HepG2 (cell line): ENCODE measurements at regions not wholly inside any gene's neighbourhood (a gene's known extent, or its start where the extent isn't known, plus 50 kb on each side); places are given as distances from the start of the nearest gene placed in this dataset.

Experiments used
- ATAC-seq: fragments of 200-7000 bp; cut with Tn5 transposase; 3 replicates; pipeline ENCODE4 v1.9.1; 2020; ENCODE audit warnings: mild to moderate bottlenecking, moderate library complexity
- BruUV-seq: library from RNA; stranded (reverse); fragments of 400-500 nt; replicated peaks from 2 replicates; lab custom pipeline; 2021; lab: Mats Ljungman, UMichigan
- CTCF ChIA-PET: fragments of 300-600 bp; formaldehyde crosslinking; extraction: SDS; loops from one replicate; lab custom pipeline; 2021; ENCODE audit warnings: low total read pairs, inconsistent platforms, low intra/inter-chr PET ratio; lab: Yijun Ruan, JAX
- POLR2A ChIA-PET: fragments of 350-600 bp; sonication (Branson Sonifier 250); formaldehyde crosslinking; loops from one replicate; lab custom pipeline; 2020; ENCODE audit warnings: antibody characterized with exemption, inconsistent platforms; lab: Yijun Ruan, JAX
- DNase-seq: peaks from one replicate; pipeline ENCODE4 v3.0.0-alpha.2; 2015; ENCODE audit warnings: low spot score
- FAIRE-seq: peaks from 3 replicates; lab custom pipeline; 2011; peaks lifted over from hg19 to GRCh38; lab: Jason Lieb, UNC
- H2AFZ ChIP-seq: one replicate; pipeline ENCODE4 v1.6.1; 2011; ENCODE audit warnings: low read length, inconsistent platforms
- H3K27ac ChIP-seq: fragments of 300-600 bp; 3 replicates; pipeline ENCODE4 v1.8.0; 2011; ENCODE audit warnings: mixed run types, mild to moderate bottlenecking, mixed read lengths, low read length, inconsistent platforms; ENCODE audit not compliant: insufficient read depth; ENCODE audit errors: extremely low read length
- H3K27me3 ChIP-seq, 2 experiments: fragments of 200-600 bp in 1 of 2; 2 replicates in 1 of 2; 3 replicates in 1 of 2; pipeline versions ENCODE4 v1.6.0 to v1.8.0; 2011; ENCODE audit warnings: low read length in 2 of 2, mild to moderate bottlenecking in 2 of 2, moderate library complexity in 2 of 2, inconsistent platforms in 1 of 2; ENCODE audit not compliant: insufficient read depth in 2 of 2, control insufficient read depth in 1 of 2
- H3K36me3 ChIP-seq, 2 experiments: fragments of 200-600 bp in 1 of 2; replicated peaks in 1 of 2; 2 replicates in 1 of 2; 3 replicates in 1 of 2; pipeline versions ENCODE4 v1.5.1 to v1.8.0; 2011; ENCODE audit warnings: low read length in 2 of 2, inconsistent platforms in 1 of 2; ENCODE audit not compliant: insufficient read depth in 2 of 2, control insufficient read depth in 1 of 2
- H3K4me1 ChIP-seq: 2 replicates; pipeline ENCODE4 v1.5.1; 2012; ENCODE audit warnings: low read length, inconsistent platforms; ENCODE audit not compliant: insufficient read depth
- H3K4me2 ChIP-seq: 2 replicates; pipeline ENCODE4 v1.6.0; 2011; ENCODE audit warnings: low read depth, low read length, inconsistent platforms
- H3K4me3 ChIP-seq, 3 experiments: fragments of 200-600 bp in 1 of 3; sonication (generic), shearing (Covaris generic) in 1 of 3; replicated peaks in 1 of 3; 2 replicates each; pipeline ENCODE4 v1.5.1; 2011 to 2016; ENCODE audit warnings: low read length in 3 of 3, inconsistent platforms in 2 of 3, low read depth in 2 of 3, mild to moderate bottlenecking in 2 of 3, control low read depth in 1 of 3, mixed read lengths in 1 of 3; ENCODE audit not compliant: insufficient read depth in 1 of 3
- H3K79me2 ChIP-seq: one replicate; pipeline ENCODE4 v1.6.1; 2011; ENCODE audit warnings: low read length, inconsistent platforms; ENCODE audit not compliant: insufficient read depth
- H3K9ac ChIP-seq: 2 replicates; pipeline ENCODE4 v1.6.0; 2011; ENCODE audit warnings: mild to moderate bottlenecking, low read depth, low read length, inconsistent platforms; ENCODE audit not compliant: insufficient read depth
- H3K9me3 ChIP-seq: 2 replicates; pipeline ENCODE4 v1.5.1; 2012; ENCODE audit warnings: mild to moderate bottlenecking, low read length
- H4K20me1 ChIP-seq: 2 replicates; pipeline ENCODE4 v1.6.0; 2011; ENCODE audit warnings: inconsistent platforms, mild to moderate bottlenecking, low read length, moderate library complexity; ENCODE audit not compliant: insufficient read depth
- CEBPB ChIP-seq: IDR thresholded peaks from 2 replicates; pipeline ENCODE4 v1.6.1; 2011; ENCODE audit warnings: low read depth, low read length, improper control_type of control experiment, borderline replicate concordance
- IRF2 ChIP-seq: IDR thresholded peaks from 2 replicates; pipeline ENCODE4 v1.6.1; 2018; ENCODE audit warnings: missing genetic modification reagents, missing compliant biosample characterization
- POLR2AphosphoS2 ChIP-seq: IDR thresholded peaks from 2 replicates; pipeline ENCODE4 v1.6.1; 2011; ENCODE audit warnings: low read depth, low read length, improper control_type of control experiment
- TSC22D2 ChIP-seq: sonication (generic); formaldehyde crosslinking; IDR thresholded peaks from 2 replicates; pipeline ENCODE4 v1.5.1; 2020; ENCODE audit warnings: missing genetic modification reagents, mild to moderate bottlenecking, borderline replicate concordance
- ZBTB7A ChIP-seq: sonication (generic); formaldehyde crosslinking; IDR thresholded peaks from 2 replicates; pipeline ENCODE4 v1.8.0; 2022; ENCODE audit warnings: mild to moderate bottlenecking, missing genetic modification reagents
- ZFX ChIP-seq: sonication (generic); formaldehyde crosslinking; IDR thresholded peaks from 2 replicates; pipeline ENCODE4 v1.4.0; 2020; ENCODE audit warnings: mild to moderate bottlenecking, low read depth, missing genetic modification reagents, moderate library complexity
- ZKSCAN5 ChIP-seq: sonication (generic); formaldehyde crosslinking; IDR thresholded peaks from 2 replicates; pipeline ENCODE4 v1.5.1; 2020; ENCODE audit warnings: mild to moderate bottlenecking, missing genetic modification reagents
- ZNF207 ChIP-seq: fragments of 450-650 bp; IDR thresholded peaks from 2 replicates; pipeline ENCODE4 v1.6.1; 2016; ENCODE audit warnings: antibody characterized with exemption, borderline replicate concordance
- ZNF282 ChIP-seq: fragments of 450-650 bp; IDR thresholded peaks from 2 replicates; pipeline ENCODE4 v1.6.1; 2018; ENCODE audit not compliant: partially characterized antibody
- ZNF713 ChIP-seq: sonication (generic); formaldehyde crosslinking; IDR thresholded peaks from 2 replicates; pipeline ENCODE4 v1.4.0; 2020; ENCODE audit warnings: mild to moderate bottlenecking, missing genetic modification reagents
- WGBS: methylation state at CpG from one replicate; pipeline ENCODE4 v1.1.6; 2017; ENCODE audit warnings: low lambda C conversion rate; 5-methylcytosine and 5-hydroxymethylcytosine counted together
- in situ Hi-C: cut with HindIII; loops from 2 replicates; pipeline ENCODE4 v1.10.0; 2017; ENCODE audit warnings: low pct_unique_long_range_greater_than_20kb; ENCODE audit not compliant: extremely low pct_ligation_motif_present
- intact Hi-C: fragments of 100-400 bp; cut with micrococcal nuclease; formaldehyde crosslinking; loops from one replicate; pipeline ENCODE4 v1.10.0; 2022; ENCODE audit not compliant: unreplicated experiment
- TF ChIP-seq, protein P1 (sequence below): sonication (generic); formaldehyde crosslinking; IDR thresholded peaks from 2 replicates; pipeline ENCODE4 v1.4.0; 2020; ENCODE audit warnings: missing genetic modification reagents
- TF ChIP-seq, protein P2 (sequence below): sonication (generic); formaldehyde crosslinking; IDR thresholded peaks from 2 replicates; pipeline ENCODE4; 2020; ENCODE audit warnings: missing genetic modification reagents, mild to moderate bottlenecking, borderline replicate concordance
- TF ChIP-seq, protein P3 (sequence below): sonication (generic); formaldehyde crosslinking; IDR thresholded peaks from 2 replicates; pipeline ENCODE4 v1.4.0; 2020; ENCODE audit warnings: missing genetic modification reagents, borderline replicate concordance

DNA sequence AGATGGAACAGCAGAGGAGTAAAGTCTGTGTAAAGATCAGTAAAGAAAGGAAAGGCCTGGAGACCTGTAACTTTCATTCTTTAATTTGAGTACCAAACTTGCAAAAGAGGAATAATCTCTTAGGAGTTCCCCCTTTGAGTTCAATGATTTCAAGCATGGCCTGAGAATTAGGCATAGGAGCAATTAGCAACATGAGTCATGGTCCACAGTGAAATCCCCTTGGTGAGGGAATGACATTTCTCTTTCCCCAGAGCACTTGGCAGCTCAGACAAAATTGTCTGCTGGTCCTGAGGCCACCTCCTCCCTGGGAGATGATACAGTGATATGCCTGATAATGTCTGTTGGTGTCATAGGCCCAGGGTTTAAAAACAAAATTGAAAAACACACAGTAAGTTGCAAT is 81.4 kb upstream of the CRBN start (continued):
- TF ChIP-seq, protein P1, sequence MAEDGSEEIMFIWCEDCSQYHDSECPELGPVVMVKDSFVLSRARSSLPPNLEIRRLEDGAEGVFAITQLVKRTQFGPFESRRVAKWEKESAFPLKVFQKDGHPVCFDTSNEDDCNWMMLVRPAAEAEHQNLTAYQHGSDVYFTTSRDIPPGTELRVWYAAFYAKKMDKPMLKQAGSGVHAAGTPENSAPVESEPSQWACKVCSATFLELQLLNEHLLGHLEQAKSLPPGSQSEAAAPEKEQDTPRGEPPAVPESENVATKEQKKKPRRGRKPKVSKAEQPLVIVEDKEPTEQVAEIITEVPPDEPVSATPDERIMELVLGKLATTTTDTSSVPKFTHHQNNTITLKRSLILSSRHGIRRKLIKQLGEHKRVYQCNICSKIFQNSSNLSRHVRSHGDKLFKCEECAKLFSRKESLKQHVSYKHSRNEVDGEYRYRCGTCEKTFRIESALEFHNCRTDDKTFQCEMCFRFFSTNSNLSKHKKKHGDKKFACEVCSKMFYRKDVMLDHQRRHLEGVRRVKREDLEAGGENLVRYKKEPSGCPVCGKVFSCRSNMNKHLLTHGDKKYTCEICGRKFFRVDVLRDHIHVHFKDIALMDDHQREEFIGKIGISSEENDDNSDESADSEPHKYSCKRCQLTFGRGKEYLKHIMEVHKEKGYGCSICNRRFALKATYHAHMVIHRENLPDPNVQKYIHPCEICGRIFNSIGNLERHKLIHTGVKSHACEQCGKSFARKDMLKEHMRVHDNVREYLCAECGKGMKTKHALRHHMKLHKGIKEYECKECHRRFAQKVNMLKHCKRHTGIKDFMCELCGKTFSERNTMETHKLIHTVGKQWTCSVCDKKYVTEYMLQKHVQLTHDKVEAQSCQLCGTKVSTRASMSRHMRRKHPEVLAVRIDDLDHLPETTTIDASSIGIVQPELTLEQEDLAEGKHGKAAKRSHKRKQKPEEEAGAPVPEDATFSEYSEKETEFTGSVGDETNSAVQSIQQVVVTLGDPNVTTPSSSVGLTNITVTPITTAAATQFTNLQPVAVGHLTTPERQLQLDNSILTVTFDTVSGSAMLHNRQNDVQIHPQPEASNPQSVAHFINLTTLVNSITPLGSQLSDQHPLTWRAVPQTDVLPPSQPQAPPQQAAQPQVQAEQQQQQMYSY = no peak
- no peak for TF ChIP-seq TSC22D2
- no peak for TF ChIP-seq IRF2 (CRISPR knock-in tag)

DNA sequence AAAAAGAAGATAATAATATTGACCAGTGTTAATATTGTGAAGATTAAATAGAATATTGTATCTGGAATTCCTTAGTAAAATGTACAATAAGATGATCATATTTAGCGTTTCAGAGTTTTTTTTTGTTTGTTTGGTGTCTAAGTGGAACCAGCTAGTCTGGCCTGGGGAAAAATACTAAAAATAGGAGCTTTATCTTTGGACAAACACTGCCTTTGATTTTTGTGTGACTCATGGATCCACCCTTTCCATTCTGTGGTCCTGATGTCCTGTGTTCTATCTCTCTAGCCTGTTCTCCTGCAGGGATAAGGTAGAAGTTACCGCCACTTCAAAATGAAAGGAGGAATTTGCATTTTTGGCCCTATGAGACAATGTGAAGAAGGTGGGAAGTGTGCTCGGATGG is 79.7 kb upstream of the CRBN start:
- in situ Hi-C loops = no loop called here
- TF ChIP-seq, protein P2, sequence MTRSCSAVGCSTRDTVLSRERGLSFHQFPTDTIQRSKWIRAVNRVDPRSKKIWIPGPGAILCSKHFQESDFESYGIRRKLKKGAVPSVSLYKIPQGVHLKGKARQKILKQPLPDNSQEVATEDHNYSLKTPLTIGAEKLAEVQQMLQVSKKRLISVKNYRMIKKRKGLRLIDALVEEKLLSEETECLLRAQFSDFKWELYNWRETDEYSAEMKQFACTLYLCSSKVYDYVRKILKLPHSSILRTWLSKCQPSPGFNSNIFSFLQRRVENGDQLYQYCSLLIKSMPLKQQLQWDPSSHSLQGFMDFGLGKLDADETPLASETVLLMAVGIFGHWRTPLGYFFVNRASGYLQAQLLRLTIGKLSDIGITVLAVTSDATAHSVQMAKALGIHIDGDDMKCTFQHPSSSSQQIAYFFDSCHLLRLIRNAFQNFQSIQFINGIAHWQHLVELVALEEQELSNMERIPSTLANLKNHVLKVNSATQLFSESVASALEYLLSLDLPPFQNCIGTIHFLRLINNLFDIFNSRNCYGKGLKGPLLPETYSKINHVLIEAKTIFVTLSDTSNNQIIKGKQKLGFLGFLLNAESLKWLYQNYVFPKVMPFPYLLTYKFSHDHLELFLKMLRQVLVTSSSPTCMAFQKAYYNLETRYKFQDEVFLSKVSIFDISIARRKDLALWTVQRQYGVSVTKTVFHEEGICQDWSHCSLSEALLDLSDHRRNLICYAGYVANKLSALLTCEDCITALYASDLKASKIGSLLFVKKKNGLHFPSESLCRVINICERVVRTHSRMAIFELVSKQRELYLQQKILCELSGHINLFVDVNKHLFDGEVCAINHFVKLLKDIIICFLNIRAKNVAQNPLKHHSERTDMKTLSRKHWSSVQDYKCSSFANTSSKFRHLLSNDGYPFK (CRISPR knock-in tag) = no peak
- TF ChIP-seq ZKSCAN5 (CRISPR knock-in tag) (no peak), ZNF282 (no peak), ZNF713 (CRISPR knock-in tag) (no peak), CEBPB (no peak), ZNF207 (no peak), ZBTB7A (CRISPR knock-in tag) (no peak), ZFX (CRISPR knock-in tag) (no peak), POLR2AphosphoS2 (no peak)
- TF ChIP-seq, protein P3, sequence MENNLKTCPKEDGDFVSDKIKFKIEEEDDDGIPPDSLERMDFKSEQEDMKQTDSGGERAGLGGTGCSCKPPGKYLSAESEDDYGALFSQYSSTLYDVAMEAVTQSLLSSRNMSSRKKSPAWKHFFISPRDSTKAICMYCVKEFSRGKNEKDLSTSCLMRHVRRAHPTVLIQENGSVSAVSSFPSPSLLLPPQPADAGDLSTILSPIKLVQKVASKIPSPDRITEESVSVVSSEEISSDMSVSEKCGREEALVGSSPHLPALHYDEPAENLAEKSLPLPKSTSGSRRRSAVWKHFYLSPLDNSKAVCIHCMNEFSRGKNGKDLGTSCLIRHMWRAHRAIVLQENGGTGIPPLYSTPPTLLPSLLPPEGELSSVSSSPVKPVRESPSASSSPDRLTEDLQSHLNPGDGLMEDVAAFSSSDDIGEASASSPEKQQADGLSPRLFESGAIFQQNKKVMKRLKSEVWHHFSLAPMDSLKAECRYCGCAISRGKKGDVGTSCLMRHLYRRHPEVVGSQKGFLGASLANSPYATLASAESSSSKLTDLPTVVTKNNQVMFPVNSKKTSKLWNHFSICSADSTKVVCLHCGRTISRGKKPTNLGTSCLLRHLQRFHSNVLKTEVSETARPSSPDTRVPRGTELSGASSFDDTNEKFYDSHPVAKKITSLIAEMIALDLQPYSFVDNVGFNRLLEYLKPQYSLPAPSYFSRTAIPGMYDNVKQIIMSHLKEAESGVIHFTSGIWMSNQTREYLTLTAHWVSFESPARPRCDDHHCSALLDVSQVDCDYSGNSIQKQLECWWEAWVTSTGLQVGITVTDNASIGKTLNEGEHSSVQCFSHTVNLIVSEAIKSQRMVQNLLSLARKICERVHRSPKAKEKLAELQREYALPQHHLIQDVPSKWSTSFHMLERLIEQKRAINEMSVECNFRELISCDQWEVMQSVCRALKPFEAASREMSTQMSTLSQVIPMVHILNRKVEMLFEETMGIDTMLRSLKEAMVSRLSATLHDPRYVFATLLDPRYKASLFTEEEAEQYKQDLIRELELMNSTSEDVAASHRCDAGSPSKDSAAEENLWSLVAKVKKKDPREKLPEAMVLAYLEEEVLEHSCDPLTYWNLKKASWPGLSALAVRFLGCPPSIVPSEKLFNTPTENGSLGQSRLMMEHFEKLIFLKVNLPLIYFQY (CRISPR knock-in tag) = no peak

More for the DNA sequence above, 79.7 kb upstream of the CRBN start:
- Histone ChIP-seq H3K27me3 (no peaks in the 10 kb centered on the region), H3K9me3 (no peaks in the 10 kb centered on the region), H4K20me1 (no peaks in the 10 kb centered on the region), H3K4me2 (no peak overlapping the region), H3K79me2 (no peaks in the 10 kb centered on the region), H3K36me3 (no peaks in the 10 kb centered on the region), H3K4me3 (no peak overlapping the region), H2AFZ (no peak overlapping the region), H3K9ac (no peak overlapping the region), H3K27ac (no peak overlapping the region), H3K4me1 (no peaks in the 10 kb centered on the region)
- CTCF ChIA-PET = no interaction called here
- DNase-seq = no peak
- intact Hi-C loops = no loop called here
- no peak for FAIRE-seq
- 2% methylated on average over 3 of the region's 3 CpGs for WGBS
- BruUV-seq = no TSS peak
- ATAC-seq = no peak
- POLR2A ChIA-PET = no interaction called here
